HepG2 (cell line): ENCODE measurements at regions not wholly inside any gene's neighbourhood (a gene's known extent, or its start where the extent isn't known, plus 50 kb on each side); places are given as distances from the start of the nearest gene placed in this dataset.

Experiments
- BCLAF1 ChIP-seq: fragments of 450-650 bp; IDR thresholded peaks from 2 replicates; pipeline ENCODE4 v1.6.1; 2017; ENCODE audit warnings: mild to moderate bottlenecking
- CEBPB ChIP-seq: IDR thresholded peaks from 2 replicates; pipeline ENCODE4 v1.6.1; 2011; ENCODE audit warnings: low read depth, low read length, improper control_type of control experiment, borderline replicate concordance
- POLR2A ChIP-seq, 2 experiments: IDR thresholded peaks; 2 replicates each; pipeline ENCODE4 v1.6.1; 2011; ENCODE audit warnings: low read depth in 2 of 2, low read length in 2 of 2, mild to moderate bottlenecking in 1 of 2, moderate library complexity in 1 of 2; ENCODE audit not compliant: insufficient read depth in 1 of 2
- REST ChIP-seq, 2 experiments: IDR thresholded peaks; 2 replicates each; pipeline ENCODE4 v1.6.1; 2011 to 2012; ENCODE audit warnings: low read length in 2 of 2, borderline replicate concordance in 1 of 2, low read depth in 1 of 2, mild to moderate bottlenecking in 1 of 2, moderate library complexity in 1 of 2

- TF ChIP-seq POLR2A (IDR thresholded peaks at IDR 0.05; ENCODE audit: insufficient read depth in 1 of 2, low read depth in 2 of 2, low read length in 2 of 2) (no peak), REST (IDR thresholded peaks at IDR 0.05; ENCODE audit: borderline replicate concordance in 1 of 2, low read depth in 1 of 2, low read length in 2 of 2) (no peak), BCLAF1 (no peak), CEBPB (no peak)
These were observed 151.7 kb upstream of the DDHD1 start for GRCh38 chr14:53304726-53305381.
